ENCODE measurements at regions not wholly inside any gene's neighbourhood (a gene's known extent, or its start where the extent isn't known, plus 50 kb on each side); places are given as distances from the start of the nearest gene placed in this dataset.
"Not testable (repeated sequence)": the region's sequence is repeated elsewhere in the genome, so short reads cannot be mapped to it uniquely, and the experiment has no call there.

DNA sequence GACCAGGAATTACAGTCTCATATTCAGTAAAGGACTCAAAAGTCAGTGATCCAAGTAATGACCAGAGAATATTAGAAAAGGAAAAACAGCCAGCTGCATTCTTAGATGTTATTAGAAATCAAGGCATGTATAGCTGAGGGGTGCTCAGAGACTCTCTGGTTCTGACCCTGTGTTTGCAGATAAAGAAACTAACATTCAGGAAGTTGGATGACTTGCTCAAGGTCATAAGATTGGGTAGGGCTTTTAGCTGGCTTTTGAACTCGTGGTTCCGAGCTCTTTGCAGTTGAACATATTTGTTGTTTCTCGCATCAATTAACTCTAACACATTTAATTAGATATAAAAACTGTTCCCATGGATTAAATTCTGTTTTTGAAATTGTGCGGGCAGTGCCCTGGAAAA, 62.5 kb upstream of the ENPP6 start:
- no peak for DNase-seq

DNA sequence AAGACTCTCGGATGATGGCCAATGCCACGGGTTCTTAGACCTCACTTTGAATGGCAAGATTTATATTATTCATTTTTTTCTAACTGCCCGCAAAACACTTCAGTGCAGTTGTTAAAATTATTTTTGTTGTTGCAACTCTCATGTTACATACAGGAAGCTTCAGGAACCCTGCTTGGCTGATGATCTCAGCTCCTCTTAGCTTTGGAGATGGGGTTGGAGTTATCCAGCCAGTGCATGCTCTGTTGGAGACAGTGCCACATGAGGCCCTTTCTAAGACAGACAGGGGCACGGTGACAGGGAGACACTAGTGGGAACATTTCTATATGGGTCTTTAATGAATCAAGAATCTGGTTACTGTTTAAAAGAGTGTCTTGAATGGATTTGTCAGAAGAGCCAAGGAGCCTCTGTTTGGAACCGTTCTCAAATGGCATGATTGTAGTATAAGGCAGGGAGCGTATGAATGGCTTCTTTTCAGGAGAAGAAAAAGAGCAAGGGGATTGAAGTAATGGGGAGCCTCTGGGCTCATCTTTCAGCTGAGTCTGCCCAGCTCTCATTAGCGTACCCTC, 61.9 kb upstream of the ENPP6 start:
- no peak for DNase-seq

DNA sequence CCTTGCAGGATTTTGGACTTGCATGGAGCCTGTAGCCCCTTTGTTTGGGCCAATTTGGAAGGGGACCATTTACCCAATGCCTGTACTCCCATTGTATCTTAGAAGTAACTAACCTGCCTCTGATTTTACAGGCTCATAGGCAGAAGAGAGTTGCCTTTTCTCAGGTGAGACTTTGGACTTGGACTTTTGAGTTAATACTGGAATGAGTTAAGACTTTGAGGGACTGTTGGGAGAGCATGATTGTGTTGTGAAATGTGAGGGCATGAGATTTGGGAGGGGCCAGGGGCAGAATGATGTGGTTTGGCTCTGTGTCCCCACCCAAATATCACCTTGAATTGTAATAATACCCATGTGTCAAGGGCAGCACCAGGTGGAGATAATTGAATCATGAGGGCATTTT, 60.1 kb upstream of the ENPP6 start:
- not testable (repeated sequence) for DNase-seq

DNA sequence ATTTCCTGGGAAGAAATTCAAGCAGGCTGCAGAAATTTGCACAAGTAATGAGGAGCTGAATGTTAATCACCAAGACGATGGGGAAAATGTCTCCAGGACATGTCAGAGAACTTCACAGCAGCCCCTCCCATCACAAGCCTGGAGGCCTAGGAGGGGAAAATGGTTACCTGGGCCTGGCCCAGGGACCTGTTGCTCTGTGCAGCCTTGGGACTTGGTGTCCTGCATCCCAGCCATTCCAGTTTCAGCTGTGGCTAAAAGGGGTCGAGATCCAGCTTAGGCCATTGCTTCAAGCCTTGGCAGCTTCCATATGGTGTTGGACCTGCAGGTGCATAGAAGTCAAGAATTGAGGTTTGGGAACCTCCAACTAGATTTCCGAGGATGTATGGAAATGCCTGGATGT, 59.3 kb upstream of the ENPP6 start:
- not testable (repeated sequence) for DNase-seq

DNA sequence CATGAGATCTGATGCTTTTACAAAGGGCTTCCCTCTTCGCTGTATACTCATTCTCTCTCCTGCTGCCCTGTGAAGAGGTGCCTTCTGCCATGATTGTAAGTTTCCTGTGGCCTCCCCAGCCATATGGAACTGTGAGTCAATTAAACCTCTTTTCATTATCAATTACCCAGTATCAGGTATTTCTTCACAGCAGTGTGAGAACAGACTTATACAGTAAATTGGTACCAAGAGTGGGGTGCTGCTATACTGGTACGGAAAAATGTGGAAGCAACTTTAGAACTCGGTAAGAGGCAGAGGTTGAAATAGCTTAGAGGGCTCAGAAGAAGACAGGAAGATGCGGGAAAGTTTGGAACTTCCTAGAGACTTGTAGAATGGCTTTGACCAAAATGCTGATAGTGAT, 58.7 kb upstream of the ENPP6 start:
- not testable (repeated sequence) for DNase-seq

DNA sequence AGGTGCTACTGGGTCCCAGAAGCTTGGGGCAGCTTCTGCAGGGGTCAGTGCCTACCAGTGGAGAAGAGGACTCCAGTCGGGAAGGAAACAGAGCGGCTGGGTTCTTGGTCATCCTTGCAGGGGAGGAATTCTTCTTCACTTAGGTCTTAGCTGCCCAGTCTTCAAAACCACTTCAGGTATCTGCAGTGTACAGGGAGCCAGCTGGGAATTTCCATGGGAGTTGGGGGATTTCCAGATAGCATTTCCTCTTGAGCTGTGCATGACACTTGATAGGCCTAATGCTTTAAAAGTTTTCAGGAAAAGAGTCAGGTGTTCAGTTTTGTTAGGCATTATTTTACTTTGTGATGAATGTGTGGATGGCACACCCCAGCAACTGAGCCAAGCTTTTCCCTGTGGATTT, 58.1 kb upstream of the ENPP6 start:
- no peak for DNase-seq

DNA sequence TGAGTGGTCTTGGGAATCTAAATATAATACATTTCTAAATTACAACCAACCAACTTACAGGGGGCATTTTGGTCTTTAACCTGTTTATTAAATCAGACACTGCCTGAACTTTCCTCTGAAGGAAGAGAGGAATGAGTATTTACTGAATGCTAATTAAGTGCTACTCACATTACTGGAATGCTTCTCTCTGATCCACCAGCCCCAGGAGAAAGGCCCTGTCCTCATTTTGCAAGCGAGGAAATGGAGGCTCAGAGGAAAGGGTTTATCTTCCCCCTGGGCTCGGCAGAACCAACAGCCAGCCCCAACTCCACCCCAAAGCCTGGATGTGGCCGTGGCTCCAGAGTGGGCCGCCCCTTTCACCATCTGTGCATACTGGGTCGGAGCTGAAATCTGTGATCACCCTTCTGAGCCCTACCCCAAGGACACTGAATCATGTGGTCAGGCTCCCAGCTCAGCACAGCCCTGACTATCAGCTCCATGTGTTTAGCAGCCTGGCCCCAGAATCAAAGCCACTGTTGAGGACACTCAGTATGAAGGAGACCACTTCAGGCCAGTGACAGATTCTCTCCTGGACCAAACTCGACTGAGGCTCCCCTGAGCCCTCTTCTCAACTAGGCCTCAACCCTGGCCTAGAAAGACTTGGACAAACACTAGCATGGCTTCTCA, 56.7 kb upstream of the ENPP6 start:
- no peak for DNase-seq

DNA sequence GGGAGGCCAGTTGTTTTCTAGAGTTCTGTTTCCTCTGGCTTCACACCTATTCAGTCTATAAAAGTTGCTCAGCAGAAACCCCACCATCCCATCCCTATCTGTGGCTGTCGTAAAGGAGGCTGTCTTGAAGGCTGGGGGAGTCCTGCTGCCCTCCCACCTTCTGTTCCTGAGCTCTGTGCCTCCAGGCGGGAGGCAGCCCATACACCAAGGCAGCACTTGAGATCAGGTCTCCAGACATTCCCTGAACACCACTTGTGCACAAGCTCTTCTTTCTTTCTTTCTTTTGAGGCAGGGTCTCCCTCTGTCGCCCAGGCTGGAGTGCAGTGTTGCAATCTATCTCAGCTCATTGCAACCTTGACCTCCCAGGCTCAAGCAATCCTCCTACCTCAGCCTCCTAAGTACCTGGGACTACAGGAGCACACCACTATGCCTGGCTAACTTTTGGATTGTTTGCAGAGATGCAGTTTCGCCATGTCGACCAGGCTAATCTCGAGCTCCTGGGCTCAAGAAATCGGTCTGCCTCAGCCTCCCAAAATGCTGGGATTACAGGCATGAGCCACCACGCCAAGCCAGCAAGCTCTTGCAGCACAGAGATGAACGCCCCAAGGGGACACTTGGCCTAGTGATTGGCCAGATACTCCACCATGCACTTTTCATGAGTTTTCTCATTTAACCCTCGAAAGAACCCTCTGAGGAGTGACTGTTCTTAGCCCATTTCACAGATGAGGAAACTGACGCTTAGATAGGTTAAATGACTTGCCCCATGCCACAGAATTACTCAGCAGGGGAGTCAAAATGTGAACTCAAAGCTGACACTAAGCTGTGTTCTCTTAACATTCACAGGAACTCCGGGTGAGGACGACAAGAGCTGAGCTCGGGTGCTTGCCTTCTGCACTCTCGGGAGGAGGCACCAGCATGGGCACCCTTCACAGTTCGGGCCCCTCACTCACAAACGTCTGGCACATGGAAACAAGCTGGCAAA, 55.8 kb upstream of the ENPP6 start:
- no peak for DNase-seq

DNA sequence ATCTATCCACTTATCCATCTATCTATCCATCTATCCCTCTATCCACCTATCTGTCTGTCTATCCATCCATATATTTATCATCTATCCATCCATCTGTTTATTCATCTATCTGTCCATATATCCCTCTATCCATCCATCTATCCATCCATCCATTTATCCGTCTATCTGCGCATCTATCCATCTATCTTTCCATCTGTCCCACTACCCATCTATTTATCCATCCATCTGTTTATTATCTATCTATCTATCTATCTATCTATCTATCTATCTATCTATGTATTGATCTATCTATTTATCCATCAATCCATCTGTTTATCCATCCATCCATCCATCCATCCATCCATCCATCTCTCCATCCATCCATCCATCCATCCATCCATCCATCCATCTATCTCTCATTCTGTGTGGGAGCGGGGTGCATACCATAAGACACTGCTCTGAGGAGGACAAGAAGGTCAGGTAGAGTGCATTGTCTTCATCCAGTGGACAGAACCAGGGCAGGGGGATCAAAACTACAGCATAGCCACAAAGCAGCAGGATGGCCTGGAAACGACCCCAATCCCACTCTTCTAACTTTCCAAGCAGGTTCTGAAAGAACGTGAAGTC, 53.2 kb upstream of the ENPP6 start:
- no peak for DNase-seq

DNA sequence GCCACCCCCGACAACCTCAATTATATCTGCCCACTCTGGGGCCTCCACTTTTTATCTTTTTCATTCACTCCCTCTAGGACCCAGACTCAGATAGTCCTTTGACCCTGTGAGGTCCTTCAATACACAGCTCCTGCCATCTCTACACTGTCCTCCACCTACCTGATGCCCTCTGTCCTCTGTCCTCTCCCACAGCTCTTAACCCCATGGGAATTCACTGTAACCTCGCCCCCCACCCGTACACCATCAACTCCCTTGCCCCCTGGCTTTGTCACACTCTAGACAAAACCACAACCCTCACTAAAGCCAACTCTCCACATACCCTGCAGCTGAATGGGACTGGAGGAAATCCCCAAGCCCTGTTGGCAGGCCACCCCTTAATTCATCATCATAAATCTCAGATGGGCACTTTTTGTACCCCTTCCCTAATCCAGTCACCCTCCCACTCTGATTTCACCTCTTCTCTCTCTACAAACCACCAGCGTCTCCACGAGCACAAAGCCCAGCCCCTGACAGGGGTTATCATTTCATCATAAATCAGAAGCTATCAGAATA, 52.3 kb upstream of the ENPP6 start:
- no peak for DNase-seq

DNA sequence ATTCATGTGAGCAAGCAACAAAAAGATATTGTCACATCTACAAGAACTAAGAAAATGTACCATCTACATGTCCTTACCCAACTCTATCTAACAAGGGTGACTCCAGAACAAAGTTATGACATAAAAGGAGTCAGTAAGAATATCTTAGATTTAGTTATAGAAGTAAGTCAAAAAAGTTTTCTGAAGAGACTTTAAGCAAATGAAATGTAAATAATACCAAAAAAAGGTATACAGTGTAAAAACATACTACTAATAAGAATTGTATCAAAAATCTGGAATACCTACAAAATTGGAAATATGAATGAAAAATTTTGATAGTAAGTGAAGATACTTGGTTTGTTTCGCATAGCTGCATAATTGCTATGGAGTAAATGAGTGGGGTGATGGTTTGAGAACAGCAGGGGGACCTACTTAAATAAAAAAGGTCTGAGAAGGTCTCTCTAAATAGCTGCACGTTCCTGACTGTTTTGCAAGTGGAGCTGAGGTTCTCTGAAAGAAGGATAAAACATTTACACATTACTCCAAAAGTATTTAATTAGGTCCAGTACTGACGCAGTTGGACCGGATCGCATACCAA, 51.0 kb upstream of the ENPP6 start:
- DNase-seq, result no peak

DNA sequence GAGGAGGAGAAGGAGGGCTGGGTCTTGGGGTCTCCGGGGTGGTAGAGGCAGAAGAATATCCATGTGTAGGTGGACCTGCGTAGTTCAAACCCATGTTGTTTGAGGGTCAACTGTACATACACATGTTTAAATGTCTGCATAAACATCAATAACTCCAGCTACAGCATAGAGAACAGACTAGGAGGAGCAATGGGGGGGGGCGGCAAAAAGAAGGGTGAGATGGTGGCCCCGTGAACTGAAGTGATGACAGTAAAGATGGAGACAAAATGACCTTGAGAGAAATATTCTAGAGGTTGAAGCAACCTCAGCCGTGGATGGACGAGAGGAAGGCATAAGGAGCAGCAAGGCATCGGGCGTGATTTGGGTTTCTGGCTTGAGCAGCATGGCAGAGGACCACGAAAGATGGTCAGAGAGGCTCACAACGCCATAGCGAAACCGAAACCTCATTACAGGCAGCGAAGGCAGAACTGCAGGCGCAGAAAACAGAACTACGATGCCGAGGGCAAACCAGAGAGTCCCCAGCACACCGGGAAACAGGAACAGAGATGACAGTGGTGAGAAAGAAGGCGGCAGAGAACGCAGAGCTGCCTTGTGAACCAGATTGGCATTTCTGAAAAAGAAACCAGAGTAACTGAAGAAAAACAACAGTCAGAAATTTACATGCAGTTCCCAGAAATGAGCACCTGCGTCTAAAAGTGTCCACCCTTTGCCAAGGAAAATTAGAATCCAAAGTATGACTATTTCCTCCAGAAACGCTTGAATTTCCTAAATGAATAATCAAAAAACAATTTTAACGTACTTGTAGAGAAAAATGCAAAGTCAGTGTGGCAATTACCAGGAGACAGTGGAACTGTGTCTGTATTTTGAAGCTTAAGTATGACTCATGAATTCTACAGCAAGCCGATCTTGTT, 50.3 kb upstream of the ENPP6 start:
- DNase-seq, result peak; percentile 51

All from activated gamma-delta T cell treated with Interleukin-2 at 50 U/mL for 16 hours (primary cell).